SU-DHL-6 (cell line): ENCODE measurements at regions not wholly inside any gene's neighbourhood (a gene's known extent, or its start where the extent isn't known, plus 50 kb on each side); places are given as distances from the start of the nearest gene placed in this dataset.
"Not testable (repeated sequence)": the region's sequence is repeated elsewhere in the genome, so short reads cannot be mapped to it uniquely, and the experiment has no call there.

ENCODE experiments used
- EZH2phosphoT487 ChIP-seq: fragments of 200-600 bp; sonication (generic), shearing (Covaris generic); conservative IDR thresholded peaks from 2 replicates; pipeline ENCODE4 v1.6.1; 2018; ENCODE audit warnings: mild to moderate bottlenecking, antibody characterized with exemption, low read length, moderate library complexity, mixed read lengths
- TF ChIP-seq, protein P1 (sequence below): fragments of 200-600 bp; sonication (generic); IDR thresholded peaks from one replicate; pipeline ENCODE4 v1.5.1; 2017; ENCODE audit warnings: antibody characterized with exemption, mild to moderate bottlenecking, low read length, moderate library complexity; ENCODE audit not compliant: insufficient read depth, poor library complexity, severe bottlenecking

DNA sequence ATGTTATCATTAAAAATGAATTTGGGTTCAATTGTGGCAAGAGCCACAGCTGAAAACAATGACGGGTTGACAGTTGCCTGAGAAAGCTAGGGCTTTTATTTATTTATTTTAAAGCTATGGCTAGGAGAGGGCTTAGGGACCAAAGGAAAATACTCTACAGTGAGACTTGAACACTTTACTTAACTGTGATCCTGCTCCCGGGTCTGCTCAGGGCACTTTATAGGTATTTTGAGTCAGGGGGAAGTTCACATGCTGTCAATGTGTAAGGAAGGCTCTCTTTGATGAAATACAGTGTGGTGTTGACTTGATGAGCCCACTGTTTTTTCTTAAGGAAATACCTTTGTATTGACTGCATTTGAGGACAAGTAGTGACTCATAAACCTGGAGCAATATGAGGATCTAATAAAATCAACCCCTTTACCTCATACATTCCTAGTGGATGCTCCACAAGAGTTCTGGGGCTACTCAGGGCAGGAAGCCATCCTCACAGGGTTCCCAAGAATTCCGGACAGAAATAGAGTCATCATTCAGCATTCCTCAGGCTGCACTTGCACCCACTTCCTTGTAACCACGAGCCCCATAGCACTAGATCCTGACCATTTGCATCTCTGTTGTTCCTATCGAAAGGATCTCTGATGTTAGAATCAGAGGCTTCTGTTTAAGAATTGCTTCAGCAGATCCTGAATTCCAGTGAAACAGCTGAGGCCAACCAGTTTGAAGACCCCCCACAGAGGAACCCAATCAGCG, 61.0 kb upstream of the PNPLA4 start:
- TF ChIP-seq, protein P1, sequence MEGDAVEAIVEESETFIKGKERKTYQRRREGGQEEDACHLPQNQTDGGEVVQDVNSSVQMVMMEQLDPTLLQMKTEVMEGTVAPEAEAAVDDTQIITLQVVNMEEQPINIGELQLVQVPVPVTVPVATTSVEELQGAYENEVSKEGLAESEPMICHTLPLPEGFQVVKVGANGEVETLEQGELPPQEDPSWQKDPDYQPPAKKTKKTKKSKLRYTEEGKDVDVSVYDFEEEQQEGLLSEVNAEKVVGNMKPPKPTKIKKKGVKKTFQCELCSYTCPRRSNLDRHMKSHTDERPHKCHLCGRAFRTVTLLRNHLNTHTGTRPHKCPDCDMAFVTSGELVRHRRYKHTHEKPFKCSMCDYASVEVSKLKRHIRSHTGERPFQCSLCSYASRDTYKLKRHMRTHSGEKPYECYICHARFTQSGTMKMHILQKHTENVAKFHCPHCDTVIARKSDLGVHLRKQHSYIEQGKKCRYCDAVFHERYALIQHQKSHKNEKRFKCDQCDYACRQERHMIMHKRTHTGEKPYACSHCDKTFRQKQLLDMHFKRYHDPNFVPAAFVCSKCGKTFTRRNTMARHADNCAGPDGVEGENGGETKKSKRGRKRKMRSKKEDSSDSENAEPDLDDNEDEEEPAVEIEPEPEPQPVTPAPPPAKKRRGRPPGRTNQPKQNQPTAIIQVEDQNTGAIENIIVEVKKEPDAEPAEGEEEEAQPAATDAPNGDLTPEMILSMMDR: not testable (repeated sequence)
- not testable (repeated sequence) for TF ChIP-seq EZH2phosphoT487
